ENCODE measurements at regions not wholly inside any gene's neighbourhood (a gene's known extent, or its start where the extent isn't known, plus 50 kb on each side); places are given as distances from the start of the nearest gene placed in this dataset.

DNA sequence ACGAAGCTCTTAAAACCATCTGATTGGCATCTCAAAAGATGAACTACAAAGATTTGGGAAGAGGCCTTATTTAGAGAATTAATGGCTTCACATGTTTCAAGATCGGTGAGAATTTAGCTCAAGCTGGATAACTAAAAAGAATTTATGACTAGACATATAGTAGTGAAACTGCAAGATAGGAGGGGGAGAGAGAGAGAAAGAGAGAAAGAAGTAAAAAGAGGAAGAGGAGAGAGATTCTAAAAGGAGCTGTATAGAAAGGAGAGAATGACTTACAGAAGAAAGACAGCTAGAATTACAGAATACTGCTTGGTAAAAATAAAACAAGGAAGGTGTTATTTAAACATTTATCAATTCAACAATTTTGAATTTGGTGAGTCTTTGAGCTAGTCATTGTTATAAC, 592.3 kb downstream of the SH2D4B start:
- no peak overlapping the region for H3K27ac ChIP-seq
- no peaks in the 10 kb centered on the region for H3K36me3 ChIP-seq
- no peaks in the 10 kb centered on the region for H3K4me1 ChIP-seq
- TF ChIP-seq EP300 (IDR thresholded peaks at IDR 0.05) (no peak), POLR2AphosphoS5 (IDR thresholded peaks at IDR 0.05) (no peak), POLR2A (IDR thresholded peaks at IDR 0.05) (no peak)
- TF ChIP-seq, protein P1, sequence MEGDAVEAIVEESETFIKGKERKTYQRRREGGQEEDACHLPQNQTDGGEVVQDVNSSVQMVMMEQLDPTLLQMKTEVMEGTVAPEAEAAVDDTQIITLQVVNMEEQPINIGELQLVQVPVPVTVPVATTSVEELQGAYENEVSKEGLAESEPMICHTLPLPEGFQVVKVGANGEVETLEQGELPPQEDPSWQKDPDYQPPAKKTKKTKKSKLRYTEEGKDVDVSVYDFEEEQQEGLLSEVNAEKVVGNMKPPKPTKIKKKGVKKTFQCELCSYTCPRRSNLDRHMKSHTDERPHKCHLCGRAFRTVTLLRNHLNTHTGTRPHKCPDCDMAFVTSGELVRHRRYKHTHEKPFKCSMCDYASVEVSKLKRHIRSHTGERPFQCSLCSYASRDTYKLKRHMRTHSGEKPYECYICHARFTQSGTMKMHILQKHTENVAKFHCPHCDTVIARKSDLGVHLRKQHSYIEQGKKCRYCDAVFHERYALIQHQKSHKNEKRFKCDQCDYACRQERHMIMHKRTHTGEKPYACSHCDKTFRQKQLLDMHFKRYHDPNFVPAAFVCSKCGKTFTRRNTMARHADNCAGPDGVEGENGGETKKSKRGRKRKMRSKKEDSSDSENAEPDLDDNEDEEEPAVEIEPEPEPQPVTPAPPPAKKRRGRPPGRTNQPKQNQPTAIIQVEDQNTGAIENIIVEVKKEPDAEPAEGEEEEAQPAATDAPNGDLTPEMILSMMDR (IDR thresholded peaks at IDR 0.05) = no peak
- no peaks in the 10 kb centered on the region for H3K9me3 ChIP-seq
- 79% methylated on average over 2 of the region's 2 CpGs; no CpG with 5 or more reads in 1 of the 2 donors for WGBS, 2 donors (ENCODE audit: low coverage in 1 of 2)
- no peak overlapping the region for H3K4me3 ChIP-seq
- no peaks in the 10 kb centered on the region for H3K27me3 ChIP-seq
- ATAC-seq = no peak

GRCh38 chr10:81135851-81136250, 598.1 kb downstream of the SH2D4B start:
- Histone ChIP-seq H3K36me3 (no peaks in the 10 kb centered on the region), H3K4me3 (no peak overlapping the region), H3K9me3 (peaks cover 0 to 9% (median 0%) of the 10 kb centered on the region in 3 donors), H3K27me3 (no peaks in the 10 kb centered on the region), H3K4me1 (no peaks in the 10 kb centered on the region), H3K27ac (no peak overlapping the region)
- ATAC-seq = no peak
- 39 to 72% methylated on average over 2 to 3 of the region's 3 CpGs for WGBS, 2 donors (ENCODE audit: low coverage in 1 of 2)
- TF ChIP-seq EP300 (IDR thresholded peaks at IDR 0.05) (no peak), POLR2AphosphoS5 (IDR thresholded peaks at IDR 0.05) (no peak), POLR2A (IDR thresholded peaks at IDR 0.05) (no peak)
- TF ChIP-seq, protein P1 (IDR thresholded peaks at IDR 0.05) = no peak

- peaks cover 0 to 9% (median 0%) of the 10 kb centered on the region in 3 donors for H3K9me3 ChIP-seq
- no peaks in the 10 kb centered on the region for H3K27me3 ChIP-seq
- ATAC-seq = no peak
- H3K4me1 ChIP-seq = no peaks in the 10 kb centered on the region
- no peaks in the 10 kb centered on the region for H3K36me3 ChIP-seq
- H3K27ac ChIP-seq = no peak overlapping the region
- TF ChIP-seq EP300 (IDR thresholded peaks at IDR 0.05) = no peak
- WGBS, 2 donors (ENCODE audit: low coverage in 1 of 2) = 65% methylated on average over 2 of the region's 2 CpGs; no CpG with 5 or more reads in 1 of the 2 donors
- H3K4me3 ChIP-seq = no peak overlapping the region
Observed at GRCh38 chr10:81136261-81136660, 598.6 kb downstream of the SH2D4B start.

DNA sequence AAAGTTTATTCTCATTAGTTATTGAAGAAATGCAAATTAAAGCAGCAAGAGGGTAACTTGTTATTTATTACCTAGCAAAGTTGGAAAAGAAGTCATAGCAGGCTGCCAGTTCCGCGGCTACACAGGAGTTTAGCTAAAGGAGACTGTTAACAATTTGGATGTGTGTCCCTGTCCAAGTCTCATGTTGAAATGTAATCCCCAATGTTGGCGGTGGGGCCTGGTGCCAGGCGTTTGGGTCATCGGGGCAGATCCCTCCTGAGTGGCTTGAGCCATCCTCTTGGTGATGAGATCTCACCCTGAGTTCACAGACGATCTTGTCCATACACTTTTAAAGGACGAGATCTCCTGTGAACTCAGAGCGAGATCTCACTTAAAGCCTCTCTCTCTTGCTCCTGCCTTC, 608.3 kb downstream of the SH2D4B start:
- no peak overlapping the region for H3K4me3 ChIP-seq
- H3K36me3 ChIP-seq = no peaks in the 10 kb centered on the region
- no peak for TF ChIP-seq EP300 (IDR thresholded peaks at IDR 0.05)
- no peak for TF ChIP-seq POLR2AphosphoS5 (IDR thresholded peaks at IDR 0.05)
- TF ChIP-seq, protein P1 (IDR thresholded peaks at IDR 0.05) = no peak
- no peak for TF ChIP-seq POLR2A (IDR thresholded peaks at IDR 0.05)
- H3K27ac ChIP-seq = no peak overlapping the region
- no peak for ATAC-seq
- no peaks in the 10 kb centered on the region for H3K27me3 ChIP-seq
- WGBS, 2 donors (ENCODE audit: low coverage in 1 of 2) = 87 to 93% methylated on average over 3 to 6 of the region's 8 CpGs
- no peaks in the 10 kb centered on the region for H3K9me3 ChIP-seq
- no peaks in the 10 kb centered on the region for H3K4me1 ChIP-seq

DNA sequence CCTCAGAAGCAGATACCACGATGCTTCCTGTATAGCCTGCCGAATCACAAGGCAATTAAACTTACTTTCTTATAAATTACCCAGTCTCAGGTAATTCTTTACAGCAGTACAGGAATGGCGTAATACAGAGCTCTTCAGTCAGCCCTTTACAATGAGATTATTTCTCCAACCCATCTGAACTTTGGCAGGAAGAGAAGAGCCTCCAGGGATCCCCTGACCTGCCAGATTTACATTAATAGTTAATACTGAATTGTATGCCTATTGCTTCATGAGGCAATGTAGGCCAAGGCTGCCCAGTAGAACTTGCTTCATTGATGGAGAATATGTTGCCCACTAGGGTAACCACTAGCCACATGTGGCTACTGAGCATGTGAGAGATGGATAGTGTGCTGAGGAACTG, 608.7 kb downstream of the SH2D4B start:
- Histone ChIP-seq H3K36me3 (no peaks in the 10 kb centered on the region), H3K9me3 (no peaks in the 10 kb centered on the region), H3K4me1 (no peaks in the 10 kb centered on the region), H3K4me3 (no peak overlapping the region), H3K27me3 (no peaks in the 10 kb centered on the region), H3K27ac (no peak overlapping the region)
- ATAC-seq = no peak
- TF ChIP-seq, protein P1 (IDR thresholded peaks at IDR 0.05) = no peak
- no peak for TF ChIP-seq POLR2A (IDR thresholded peaks at IDR 0.05)
- TF ChIP-seq EP300 (IDR thresholded peaks at IDR 0.05) = no peak
- TF ChIP-seq POLR2AphosphoS5 (IDR thresholded peaks at IDR 0.05) = no peak
- 60% methylated on average over 3 of the region's 3 CpGs; no CpG with 5 or more reads in 1 of the 2 donors for WGBS, 2 donors (ENCODE audit: low coverage in 1 of 2)
